ENCODE measurements at regions not wholly inside any gene's neighbourhood (a gene's known extent, or its start where the extent isn't known, plus 50 kb on each side); places are given as distances from the start of the nearest gene placed in this dataset.

- Histone ChIP-seq H3K36me3 (ENCODE audit: insufficient read depth) (no peaks in the 10 kb centered on the region), H3F3A (replicated peaks; ENCODE audit: low read depth) (no peaks in the 10 kb centered on the region), H3K9me2 (ENCODE audit: insufficient read depth) (peaks cover 5% of the 10 kb centered on the region; the same call in 1 of the 2 replicates), H3K27me3 (ENCODE audit: insufficient read depth) (no peaks in the 10 kb centered on the region), H4K20me1 (replicated peaks; ENCODE audit: insufficient read depth) (no peaks in the 10 kb centered on the region), H3K79me2 (replicated peaks; ENCODE audit: insufficient read depth) (no peaks in the 10 kb centered on the region), H3K27ac (ENCODE audit: low read depth) (no peak overlapping the region), H3K4me3 (no peak overlapping the region), H3K4me2 (no peak overlapping the region), H3K4me1 (ENCODE audit: insufficient read depth) (no peaks in the 10 kb centered on the region), H2AFZ (peak overlapping the region; percentile 7; the same call in 1 of the 2 replicates)
- Mint-ChIP-seq H3K4me3 (no peak overlapping the region), H3K9me3 (peaks cover 15% of the 10 kb centered on the region), H3K36me3 (ENCODE audit: low read depth) (peaks cover 15% of the 10 kb centered on the region), H3K4me1 (peaks cover 8% of the 10 kb centered on the region), H3K27ac (0 out of 2 replicates have a peak overlapping the region, but pooled peaks have one; percentile 20), H3K27me3 (ENCODE audit: insufficient read depth, low read depth, poor library complexity) (no peaks in the 10 kb centered on the region)
- no peak for TF ChIP-seq ETS1 (IDR thresholded peaks at IDR 0.05)
- TF ChIP-seq CTCF (conservative IDR thresholded peaks at IDR 0.05; ENCODE audit: low read depth in 2 of 2) = peak; percentile 17 to 47; a peak in 2 of 4 replicates
- peak; percentile 21 for DNase-seq (ENCODE audit: low spot score)
- ATAC-seq = no peak
These were observed 858.7 kb downstream of the REEP3 start for GRCh38 chr10:64379898-64380297.

GRCh38 chr10:64385355-64385754 is 864.2 kb downstream of the REEP3 start:
- H3K36me3 ChIP-seq (ENCODE audit: insufficient read depth) = no peaks in the 10 kb centered on the region
- Mint-ChIP-seq H3K36me3 (ENCODE audit: low read depth) (peaks cover 30% of the 10 kb centered on the region), H3K27ac (no peak overlapping the region), H3K4me1 (peaks cover 9% of the 10 kb centered on the region), H3K27me3 (ENCODE audit: insufficient read depth, low read depth, poor library complexity) (no peaks in the 10 kb centered on the region), H3K9me3 (peaks cover 31% of the 10 kb centered on the region), H3K4me3 (no peak overlapping the region)
- no peaks in the 10 kb centered on the region for H3K79me2 ChIP-seq (replicated peaks; ENCODE audit: insufficient read depth)
- ATAC-seq (peak; percentile 88), DNase-seq (ENCODE audit: low spot score) (peak; percentile 80)
- peak overlapping the region; percentile 33; the same call in 1 of the 2 replicates for H3K27ac ChIP-seq (ENCODE audit: low read depth)
- H4K20me1 ChIP-seq (replicated peaks; ENCODE audit: insufficient read depth) = no peaks in the 10 kb centered on the region
- H3K4me2 ChIP-seq = peak overlapping the region; percentile 46
- TF ChIP-seq CREB1 (CRISPR knock-in tag; IDR thresholded peaks at IDR 0.05; ENCODE audit: low read depth) = no peak
- no peak for TF ChIP-seq STAT1 (IDR thresholded peaks at IDR 0.05; ENCODE audit: unreplicated experiment)
- TF ChIP-seq ETS1 (IDR thresholded peaks at IDR 0.05) = no peak
- TF ChIP-seq POLR2AphosphoS5 (IDR thresholded peaks at IDR 0.05; ENCODE audit: low read depth) = no peak
- TF ChIP-seq NANOG (IDR thresholded peaks at IDR 0.05; ENCODE audit: borderline replicate concordance) = peak; percentile 75
- no peak for TF ChIP-seq ZNF462 (CRISPR knock-in tag; IDR thresholded peaks at IDR 0.05)
- H3K4me3 ChIP-seq = peak overlapping the region; percentile 17; the same call in 1 of the 2 replicates
- H3F3A ChIP-seq (replicated peaks; ENCODE audit: low read depth) = no peaks in the 10 kb centered on the region
- H3K27me3 ChIP-seq (ENCODE audit: insufficient read depth) = no peaks in the 10 kb centered on the region
- no peak overlapping the region for H2AFZ ChIP-seq
- H3K9me2 ChIP-seq (ENCODE audit: insufficient read depth) = peaks cover 5% of the 10 kb centered on the region; the same call in 1 of the 2 replicates
- peaks cover 7% of the 10 kb centered on the region for H3K4me1 ChIP-seq (ENCODE audit: insufficient read depth)
